ENCODE measurements at regions not wholly inside any gene's neighbourhood (a gene's known extent, or its start where the extent isn't known, plus 50 kb on each side); places are given as distances from the start of the nearest gene placed in this dataset.

DNA sequence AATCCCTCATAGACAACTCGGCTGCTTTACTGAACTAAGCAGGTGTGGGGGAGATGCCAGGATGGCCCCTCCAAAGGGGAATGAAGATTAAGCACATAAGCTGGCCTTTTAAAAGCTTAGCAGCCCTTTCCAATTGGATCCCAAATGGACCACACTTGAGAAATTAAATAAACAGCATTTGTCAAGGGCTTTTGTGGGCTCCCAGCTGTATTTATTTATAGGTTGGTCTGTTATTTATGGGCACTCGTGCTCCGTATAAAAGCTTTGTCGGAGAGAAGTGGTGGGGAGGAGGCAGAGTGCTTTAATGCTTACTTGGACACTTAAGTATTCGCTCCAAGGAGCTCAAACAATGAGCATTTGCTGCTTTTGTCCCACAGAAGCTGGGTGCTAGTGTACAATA lies 580.2 kb downstream of the MED13L start:
- DNase-seq, result no peak

DNA sequence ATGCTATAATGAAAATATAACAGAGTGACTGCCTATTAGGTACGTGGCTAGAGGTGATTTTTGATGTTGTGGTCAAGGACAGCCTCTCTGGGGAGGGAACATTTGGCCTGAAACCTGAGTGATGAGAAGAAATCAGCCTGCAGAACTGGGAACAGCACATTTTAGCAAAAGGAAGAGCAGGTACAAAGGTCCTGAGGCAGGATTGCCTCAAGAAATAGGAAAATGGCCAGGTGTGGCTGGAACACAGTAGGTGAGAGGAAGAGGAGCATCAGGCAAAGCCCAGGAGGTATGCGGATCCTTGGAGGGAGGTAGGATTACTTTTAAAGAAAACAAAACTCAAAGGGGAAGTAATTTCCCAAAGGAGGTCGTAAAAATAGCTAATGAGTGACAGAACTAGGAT lies 582.9 kb downstream of the MED13L start:
- DNase-seq, result no peak

DNA sequence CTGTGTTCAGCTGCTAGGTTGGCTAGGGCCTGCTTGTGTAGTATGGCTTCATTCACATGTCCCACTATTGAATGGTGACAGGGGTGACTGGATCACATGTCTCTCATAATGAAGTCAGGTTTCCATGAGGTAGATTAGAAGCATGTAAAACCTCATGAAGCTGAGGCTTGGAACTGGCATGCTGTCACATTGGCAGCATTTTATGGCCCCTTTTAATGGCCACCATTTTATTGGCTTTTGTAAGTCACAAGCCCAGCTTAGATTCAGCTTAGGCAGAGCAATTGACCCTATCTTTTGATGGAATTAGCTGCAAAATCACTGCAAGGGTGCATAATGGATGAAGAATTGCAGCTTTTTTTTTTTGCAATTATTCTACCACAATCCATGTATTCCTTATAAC lies 583.5 kb downstream of the MED13L start:
- DNase-seq, result no peak

DNA sequence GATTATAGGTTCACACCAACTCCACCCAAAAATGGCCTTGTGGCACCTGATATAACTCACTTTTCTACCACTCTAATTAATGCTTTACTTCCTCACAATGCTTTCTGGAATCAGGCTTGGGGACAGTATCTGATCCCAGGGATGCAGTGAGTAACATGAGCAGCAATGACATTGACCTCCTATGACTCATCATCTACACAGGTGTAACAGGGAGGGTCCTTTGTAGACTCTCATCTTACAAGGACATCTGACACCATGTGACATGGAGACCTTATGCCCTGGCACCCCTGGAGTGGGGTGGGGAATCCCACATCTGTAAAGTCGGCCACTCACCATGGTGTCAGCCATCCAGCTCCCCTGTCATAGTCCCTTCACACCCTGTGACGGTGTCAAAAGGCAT lies 586.4 kb downstream of the MED13L start:
- no peak for DNase-seq

DNA sequence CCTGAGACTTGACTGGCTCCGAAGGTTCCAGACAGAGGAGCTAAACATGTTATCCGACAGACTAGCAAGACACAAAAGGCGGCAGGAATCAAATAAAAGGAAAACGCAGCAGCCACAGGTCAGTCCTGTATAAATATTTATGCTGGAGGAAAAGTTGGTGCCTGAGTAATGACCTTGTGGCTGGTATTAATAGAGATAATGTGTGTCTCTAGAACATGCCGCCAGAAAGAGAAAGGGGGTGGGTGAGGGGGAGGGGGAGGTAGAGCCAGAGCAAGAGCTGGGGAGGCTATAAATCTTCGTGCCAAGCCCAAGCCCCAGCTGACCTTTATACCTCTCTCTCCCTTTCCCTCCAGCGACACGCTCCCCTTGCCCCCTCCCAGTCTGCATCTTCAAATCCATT lies 590.4 kb downstream of the MED13L start:
- no peak for DNase-seq

DNA sequence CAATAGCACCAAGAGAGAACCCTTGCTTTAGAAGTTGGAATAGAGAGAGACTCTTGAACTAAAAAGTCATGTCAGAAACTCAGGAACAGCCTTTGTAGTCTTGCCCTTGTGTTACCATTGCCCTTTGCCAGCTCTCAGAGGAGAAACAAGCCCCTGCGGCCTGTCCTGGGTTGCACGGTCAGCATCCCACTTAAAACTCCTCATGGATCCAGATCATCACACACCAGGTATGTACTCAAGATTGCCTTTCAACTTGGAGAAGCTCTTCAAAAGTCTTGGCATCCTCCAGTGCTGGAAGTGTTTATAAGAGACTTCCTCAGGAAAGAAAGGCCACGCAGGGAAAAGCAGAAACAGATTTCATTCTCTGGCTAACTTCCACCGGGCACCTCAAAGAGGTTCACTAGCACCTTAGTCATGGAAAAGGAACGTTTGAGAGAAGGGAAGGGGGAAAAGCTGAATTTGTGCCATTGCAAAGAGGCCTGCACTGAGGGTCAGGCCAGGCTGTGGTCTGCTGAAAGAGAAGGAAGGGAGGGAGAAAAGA lies 594.2 kb downstream of the MED13L start:
- DNase-seq, result no peak

DNA sequence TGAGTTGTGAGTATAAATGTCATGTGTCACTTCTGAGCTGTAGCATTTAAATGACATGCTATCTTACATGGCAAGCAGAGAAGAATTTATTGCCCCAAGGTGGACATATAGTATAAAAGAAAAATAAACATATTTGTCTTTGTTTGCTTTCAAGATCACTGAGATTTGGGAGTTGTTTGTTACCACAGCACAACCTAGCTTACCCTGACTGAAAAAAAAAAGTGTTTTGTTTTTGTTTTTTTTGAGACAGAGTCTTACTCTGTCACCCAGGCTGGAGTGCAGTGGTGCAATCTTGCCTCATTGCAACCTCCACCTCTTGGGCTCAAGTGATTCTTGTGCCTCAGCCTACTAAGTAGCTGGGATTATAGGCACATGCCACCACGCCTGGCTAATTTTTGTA lies 596.5 kb downstream of the MED13L start:
- no peak for DNase-seq

DNA sequence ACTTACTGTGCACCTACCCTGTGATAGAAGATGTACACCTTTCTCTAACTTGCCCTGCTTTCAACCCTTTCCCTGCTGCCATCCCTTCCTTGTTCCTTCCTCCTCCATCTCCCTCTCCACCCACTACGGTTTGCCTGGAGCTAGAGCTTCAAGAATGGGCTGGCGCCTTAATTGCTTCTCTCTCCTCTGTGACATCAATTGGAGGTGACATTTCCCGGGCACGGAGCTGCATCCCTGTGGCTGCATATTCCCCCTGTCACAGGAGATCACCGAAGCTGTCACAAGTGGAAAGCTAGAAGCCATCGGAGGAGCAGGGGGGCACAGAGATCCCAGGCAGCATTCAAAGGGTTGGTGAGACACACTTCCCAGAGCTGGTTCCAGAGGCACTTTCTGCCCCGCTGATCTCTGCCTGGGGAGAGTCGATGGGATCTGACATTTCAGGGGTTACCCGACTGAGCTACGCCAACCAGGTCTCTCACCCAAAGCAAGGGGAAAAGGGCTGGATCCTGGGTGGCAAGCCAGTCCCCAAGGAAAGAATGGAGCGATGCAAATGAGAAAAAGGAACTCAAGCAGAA lies 604.9 kb downstream of the MED13L start:
- no peak for DNase-seq

DNA sequence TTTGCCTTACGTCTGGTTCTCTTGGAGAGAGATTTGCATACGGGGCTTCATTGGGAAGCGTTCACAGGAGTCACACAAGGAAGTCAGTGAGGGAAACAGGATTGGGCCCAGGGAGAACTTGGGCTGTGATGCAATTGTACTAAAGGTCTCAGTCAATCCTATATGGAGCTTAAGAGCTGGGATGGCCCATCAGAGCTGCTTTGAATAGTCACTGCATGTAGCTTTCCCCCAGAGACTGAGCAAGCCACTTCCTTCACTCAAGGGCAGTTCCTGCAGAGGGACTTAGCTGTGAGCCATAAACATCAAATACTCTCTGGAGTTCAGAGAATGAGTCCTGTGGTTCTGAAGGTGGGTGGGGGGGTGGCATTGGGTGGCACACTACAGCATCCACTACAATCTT lies 605.4 kb downstream of the MED13L start:
- peak; percentile 7 for DNase-seq

DNA sequence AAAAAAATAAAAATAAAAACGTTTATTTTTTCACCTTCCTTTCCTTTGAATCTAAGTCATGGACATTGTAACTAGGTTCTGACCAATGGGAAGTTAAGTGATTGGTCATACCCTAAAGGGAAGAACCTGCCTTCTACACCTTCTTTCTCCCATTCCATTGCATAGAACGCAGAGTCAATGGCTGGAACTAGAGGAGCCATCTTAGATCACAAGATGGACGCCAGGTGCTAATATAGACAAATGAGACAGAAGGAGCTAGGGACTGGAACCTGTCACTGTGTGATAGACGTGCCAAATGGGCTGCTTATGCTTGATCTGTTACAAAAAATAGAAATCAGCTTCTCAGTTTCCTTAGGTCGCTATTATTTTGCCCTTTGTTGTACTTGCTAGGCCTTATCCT lies 606.6 kb downstream of the MED13L start:
- no peak for DNase-seq

DNA sequence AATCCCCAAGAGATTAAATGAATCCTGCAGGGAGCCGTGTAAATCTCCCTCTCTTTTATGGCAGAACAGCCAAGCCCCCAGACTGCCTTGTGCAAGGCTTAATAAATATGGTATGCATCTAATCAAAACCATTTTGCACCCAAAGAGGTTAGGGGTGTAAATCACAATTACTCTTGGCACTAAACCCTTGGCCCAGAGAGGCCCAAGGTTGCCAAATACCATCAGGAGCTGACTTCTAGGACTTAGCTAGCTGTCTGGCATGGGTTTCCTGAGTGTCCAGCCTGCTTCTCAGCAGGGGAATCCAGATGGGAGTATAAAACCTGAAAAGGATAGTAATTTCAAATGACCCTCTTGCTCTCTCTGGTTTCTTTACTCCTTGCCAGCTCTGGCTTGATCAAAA lies 610.4 kb downstream of the MED13L start:
- DNase-seq, result no peak

DNA sequence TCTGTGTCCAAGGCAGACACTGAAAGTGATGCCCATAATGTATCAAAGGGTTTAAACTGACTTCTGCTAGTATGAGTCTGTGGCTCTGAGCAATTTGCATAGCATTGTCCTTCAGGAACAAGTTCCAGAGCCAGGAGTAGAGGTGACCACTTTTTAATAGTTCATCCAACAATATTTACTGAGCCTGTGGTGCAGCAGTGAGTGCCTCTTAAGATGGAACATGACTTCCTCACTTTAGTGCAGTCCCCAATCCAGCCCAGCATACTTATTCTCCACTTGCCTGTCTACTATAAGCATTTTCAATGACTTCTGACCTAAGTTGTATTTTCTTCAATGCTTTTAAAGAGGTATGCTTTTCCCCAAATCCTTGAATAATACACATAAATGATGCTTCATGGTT lies 611.3 kb downstream of the MED13L start:
- DNase-seq, result no peak

DNA sequence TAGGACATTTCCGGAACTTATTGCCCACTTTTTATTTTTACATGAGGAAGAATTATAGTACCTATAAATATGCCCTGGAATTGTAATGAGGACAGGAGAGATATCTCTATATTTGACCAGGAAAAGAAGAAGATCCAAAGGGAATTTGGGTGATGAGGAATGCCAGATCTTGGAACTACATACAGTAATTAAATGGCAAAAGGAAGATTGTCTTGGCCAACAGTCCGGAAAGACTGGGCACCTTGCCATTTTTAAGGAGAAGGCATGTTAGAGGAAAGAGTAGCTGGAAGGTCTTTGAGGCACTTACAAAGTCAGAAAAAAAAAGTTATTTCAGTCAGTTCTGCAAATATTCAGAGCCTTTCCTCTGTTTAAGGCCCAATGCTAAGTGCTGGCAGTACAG lies 616.4 kb downstream of the MED13L start:
- DNase-seq, result no peak

DNA sequence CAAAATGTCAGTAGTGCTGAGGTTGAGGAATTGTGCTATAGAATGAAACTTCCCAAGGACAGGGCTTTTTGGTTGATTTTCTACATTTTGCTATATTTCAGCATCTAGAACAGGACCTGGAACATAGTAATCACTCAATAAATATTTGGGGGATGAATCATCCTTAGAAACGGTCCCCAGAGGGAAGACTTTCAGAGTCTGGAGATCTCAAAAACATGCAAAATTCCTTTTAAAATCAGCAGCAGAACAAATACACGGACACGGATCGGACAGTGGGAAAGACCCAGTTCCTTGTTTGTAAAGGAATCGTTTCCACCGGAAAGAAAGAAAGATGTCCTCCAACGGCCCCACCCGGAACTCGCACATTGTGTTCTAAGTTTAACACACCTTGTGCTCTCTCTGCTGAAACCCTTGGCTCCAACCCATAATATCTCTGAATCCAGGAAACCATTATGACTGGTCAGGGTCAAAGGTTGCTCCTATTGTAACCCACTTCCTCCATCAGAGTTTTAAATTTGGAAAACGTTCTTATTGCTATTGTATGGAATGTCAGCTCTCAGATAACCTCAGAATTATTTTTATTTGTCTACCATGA lies 617.2 kb downstream of the MED13L start:
- no peak for DNase-seq

DNA sequence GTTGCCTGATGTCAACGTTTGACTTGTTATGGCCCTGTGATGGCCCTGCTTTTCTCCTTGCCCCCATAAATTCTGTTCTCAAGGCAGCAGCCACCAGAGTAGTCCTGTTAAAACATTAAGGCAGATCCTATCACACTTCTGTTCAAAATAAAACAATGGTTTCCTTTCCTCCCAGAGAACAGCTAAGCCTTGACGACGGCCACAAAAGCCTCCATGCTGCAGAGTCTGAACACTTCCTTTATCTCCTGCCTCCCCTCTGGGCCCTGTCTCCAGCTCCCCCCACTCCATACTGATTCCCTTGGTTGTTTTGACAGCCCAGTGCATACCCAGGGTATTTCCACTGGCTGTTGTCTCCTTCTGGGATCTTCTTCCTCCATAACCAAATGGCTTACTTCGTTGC lies 618.1 kb downstream of the MED13L start:
- DNase-seq, result no peak

DNA sequence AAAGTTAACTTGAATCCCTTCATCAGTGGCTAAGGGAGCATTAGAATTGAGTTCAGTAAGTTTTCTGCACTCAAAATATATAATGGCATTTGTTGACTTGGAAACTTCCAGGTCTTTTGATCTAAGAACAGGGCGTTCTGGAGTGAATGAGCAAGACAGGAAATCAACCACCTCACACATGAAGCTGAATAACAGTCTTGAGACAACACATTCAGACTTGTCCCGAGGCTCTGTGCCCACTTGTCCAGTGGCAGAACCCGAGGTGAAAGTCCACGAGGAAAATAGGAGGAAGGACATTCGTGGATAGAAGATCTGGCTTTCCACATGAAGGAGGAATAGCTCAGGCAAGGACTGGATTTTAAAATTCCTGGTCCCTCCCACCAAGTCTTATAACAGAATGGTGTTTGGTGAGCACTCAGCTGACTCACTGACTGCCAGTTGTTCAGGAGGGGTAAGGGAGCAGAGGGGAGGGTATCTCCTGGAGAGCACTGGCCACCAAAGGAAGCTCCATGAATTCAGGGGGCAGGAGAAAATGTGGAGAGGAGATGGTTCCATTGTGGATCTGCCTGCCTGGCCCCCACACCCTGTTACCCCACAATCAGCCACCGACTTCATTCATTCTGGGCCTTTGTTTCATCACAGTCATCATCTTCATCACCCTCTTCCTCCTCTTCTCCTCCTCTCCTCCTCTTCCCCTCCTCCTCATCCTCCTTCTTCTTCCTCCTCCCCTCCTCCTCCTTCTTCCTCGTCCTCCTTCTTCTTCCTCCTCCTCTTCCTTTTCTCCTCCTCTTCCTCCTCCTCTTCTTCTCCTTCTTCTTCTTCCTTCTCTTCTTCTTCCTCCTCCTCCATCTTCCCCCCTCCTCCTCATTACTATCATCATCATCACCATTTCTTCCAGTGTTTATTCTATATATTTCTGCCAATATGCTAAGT lies 620.1 kb downstream of the MED13L start:
- no peak for DNase-seq

DNA sequence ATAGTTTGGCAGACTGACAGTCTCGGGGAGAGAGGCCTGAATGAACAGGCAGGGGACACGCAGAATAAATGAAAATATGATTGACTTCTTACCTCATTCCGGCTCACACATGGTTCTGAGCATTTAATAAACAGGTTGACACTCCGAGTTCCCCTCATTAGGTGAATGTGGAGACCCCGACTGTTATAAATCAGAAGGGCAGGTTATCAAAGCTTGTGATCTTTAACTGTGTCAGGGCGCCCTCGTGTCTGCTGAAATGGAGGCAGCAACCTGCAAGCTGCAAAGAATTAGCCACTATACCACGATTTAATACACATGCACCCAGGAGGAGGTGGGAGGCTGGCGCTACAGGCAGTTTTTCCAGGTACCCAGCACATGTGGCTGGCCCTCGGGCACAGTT lies 627.5 kb downstream of the MED13L start:
- DNase-seq, result no peak

DNA sequence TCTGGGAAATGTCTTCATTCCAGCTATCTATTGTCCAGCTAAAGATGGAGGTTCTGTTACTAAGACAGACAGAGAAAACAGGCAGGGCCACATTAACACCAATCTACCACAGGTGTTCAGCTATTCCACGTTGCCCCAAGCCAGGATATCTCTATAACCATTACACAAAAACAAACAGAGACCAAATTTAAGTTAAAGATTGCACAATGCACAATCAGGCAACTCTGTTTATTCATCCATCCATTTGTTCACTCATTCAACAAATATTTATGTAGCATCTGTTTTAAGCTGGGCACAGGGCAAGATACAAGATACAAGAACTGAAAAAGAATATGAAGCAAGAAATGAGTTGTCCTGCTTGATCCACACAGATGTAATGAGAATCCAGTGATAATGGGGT lies 629.0 kb downstream of the MED13L start:
- DNase-seq, result no peak

DNA sequence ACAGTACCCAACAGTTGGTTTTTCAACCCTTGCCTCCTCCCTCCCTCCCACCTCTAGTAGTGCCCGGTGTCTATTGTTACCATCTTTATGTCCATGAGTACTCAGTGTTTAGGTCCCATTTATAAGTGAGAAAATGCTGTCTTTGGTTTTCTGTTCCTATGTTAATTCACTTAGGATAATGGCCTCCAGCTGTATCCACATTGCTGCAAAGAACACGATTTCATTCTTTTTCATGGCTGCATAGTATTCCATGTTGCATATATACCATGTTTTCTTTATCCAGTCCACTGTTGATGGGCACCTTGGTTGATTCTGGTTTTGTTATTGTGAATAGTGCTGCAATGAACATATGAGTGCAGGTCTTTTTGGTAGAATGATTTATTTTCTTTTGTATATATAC lies 631.3 kb downstream of the MED13L start:
- DNase-seq, result no peak

DNA sequence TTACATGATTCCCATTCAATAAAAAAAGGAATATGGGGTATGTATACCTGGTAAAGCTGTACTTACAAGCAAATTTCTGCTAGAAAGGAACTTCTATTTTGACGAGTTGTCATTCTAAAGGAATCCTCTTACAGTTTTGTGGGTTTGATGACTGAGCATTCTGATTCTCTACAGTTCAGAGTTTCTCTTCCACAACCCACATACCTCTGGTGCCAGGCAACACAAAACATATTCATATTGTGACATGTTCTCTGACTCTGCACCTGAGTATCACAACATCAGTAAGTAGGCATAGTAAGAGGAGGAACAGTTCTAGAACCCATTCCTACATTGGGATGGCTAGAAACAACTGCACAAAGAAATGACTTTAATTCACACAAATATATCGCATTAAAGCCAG lies 636.6 kb downstream of the MED13L start:
- DNase-seq, result no peak

DNA sequence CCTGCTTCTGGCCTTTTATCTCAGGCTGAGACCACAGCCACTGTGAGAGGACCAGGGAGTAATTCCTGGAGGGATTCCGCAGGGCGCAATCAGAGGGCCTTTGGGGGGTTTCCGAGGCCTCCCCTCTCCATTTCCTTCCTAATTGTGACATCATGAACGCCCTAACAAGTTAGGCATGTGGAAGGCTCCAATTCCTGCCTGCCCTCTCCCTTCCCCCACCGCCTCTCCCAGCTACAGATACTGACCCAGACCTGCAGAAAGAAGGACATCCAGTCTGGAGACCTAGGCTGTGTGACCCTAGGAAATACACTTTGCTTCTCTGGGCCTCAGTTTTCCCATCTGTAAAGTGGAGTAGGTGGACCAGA lies 637.9 kb downstream of the MED13L start:
- no peak for DNase-seq

DNA sequence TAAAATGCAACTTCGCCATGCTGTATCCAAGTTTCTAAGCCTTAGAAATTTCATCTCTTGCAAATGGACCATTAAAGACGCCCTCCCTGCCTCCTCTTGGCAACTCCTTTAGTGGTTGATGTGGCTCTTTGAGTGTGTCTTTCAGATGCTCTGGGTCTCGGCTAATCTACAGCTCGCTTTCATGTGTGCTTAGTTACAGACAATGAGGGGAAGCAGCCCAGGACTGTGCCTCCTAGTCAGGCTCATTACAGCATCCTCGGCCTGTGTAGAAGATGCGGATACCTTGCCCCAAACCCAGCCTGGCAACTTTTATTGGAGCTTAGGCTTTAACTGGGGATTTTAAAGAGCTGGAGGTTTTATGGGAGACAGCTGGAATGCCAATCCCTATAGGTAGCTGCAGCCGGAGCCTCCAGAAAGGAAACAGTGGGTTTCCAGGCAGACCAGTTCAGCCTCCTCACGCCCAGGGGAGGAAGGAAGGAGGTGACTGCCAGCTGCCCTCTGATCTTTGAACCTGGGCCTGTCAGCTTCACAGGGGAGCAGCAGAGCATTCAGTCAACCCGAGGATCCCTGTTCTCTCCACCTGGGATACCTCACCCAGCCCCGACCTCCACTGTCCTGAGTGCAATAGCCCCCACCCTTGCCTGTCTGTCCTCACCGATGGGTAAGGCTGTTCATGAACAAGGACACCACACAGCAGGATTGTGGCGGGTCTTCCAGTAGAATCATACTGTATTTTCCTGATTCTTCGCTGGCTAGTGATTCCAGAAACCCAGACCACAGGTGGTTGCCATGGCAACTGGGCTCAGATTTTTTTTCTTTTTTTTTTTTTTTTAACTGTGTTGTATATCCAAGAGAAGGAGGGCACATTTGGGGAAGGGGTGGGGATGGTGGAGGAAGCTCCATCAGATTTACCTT lies 638.5 kb downstream of the MED13L start:
- DNase-seq, result no peak

DNA sequence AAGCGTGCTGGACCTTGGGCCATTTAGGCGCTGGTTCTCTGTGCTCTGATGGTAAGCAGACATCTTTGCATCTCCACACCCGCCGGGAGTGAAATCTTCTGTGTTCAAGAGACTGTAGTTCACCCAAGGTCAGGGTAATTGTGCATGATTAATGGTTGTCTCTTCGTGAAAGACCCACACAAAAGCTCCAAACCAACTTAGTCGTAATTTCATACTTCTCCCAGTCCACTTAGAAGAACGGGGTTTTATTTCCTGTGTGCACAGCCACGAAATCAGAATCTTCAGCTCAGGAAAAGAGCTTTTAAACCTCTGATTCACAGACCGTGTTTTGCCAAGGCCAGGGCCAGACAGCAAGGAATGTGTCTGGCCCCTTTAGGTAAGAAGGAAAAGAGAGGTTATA lies 640.9 kb downstream of the MED13L start:
- DNase-seq, result no peak
